ENCODE measurements at regions not wholly inside any gene's neighbourhood (a gene's known extent, or its start where the extent isn't known, plus 50 kb on each side); places are given as distances from the start of the nearest gene placed in this dataset.

DNA sequence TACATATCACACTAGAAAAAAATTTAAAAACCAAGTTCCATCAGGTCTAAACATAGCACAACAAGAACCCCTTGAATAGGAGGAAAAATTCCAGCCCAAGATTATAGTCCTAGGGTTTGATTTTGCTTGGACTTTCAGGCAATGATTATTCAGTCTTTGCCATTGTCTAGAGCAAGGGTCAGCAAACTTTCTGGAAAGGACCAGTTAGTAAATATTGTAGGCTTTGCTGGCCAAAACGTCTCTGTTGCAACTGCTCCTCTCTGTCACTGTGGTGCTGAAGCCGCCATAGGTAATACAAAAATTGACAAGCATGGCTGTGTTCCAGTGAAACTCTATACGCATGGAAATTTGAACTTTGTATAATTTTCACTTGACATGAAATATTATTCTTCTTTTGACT, 95.5 kb upstream of the UBAC2 start:
- Histone ChIP-seq H3K27me3 (no peaks in the 10 kb centered on the region), H3K9me3 (peaks cover 0 to 4% of the 10 kb centered on the region in 2 donors), H3K4me1 (no peaks in the 10 kb centered on the region), H3K4me3 (no peak overlapping the region), H3K27ac (no peak overlapping the region), H3K36me3 (no peaks in the 10 kb centered on the region)
- no peak for DNase-seq (ENCODE audit: low spot score)
- TF ChIP-seq, protein P1, sequence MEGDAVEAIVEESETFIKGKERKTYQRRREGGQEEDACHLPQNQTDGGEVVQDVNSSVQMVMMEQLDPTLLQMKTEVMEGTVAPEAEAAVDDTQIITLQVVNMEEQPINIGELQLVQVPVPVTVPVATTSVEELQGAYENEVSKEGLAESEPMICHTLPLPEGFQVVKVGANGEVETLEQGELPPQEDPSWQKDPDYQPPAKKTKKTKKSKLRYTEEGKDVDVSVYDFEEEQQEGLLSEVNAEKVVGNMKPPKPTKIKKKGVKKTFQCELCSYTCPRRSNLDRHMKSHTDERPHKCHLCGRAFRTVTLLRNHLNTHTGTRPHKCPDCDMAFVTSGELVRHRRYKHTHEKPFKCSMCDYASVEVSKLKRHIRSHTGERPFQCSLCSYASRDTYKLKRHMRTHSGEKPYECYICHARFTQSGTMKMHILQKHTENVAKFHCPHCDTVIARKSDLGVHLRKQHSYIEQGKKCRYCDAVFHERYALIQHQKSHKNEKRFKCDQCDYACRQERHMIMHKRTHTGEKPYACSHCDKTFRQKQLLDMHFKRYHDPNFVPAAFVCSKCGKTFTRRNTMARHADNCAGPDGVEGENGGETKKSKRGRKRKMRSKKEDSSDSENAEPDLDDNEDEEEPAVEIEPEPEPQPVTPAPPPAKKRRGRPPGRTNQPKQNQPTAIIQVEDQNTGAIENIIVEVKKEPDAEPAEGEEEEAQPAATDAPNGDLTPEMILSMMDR (IDR thresholded peaks at IDR 0.05) = no peak

DNA sequence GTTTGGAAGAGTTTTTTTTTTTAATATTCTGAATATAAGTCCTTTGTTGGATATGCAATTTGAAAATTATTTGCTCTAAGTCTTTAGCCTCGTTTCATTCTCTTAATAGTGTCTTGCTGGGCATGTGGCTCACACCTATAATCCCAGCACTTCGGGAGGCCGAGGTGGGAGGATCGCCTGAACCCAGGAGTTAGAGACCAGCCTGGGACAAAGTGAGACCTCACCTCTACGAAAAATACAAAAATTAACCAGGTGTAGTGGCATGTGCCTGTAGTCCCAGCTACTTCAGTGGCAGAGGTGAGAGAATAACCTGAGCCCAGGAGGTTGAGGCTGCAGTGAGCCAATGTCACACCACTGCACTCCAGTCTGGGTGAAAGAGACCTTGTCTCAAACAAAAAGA, 87.3 kb upstream of the UBAC2 start:
- no peaks in the 10 kb centered on the region for H3K36me3 ChIP-seq
- no peak overlapping the region for H3K27ac ChIP-seq
- DNase-seq (ENCODE audit: low spot score) = no peak
- no peak overlapping the region for H3K4me3 ChIP-seq
- TF ChIP-seq, protein P1 (IDR thresholded peaks at IDR 0.05) = no peak
- no peaks in the 10 kb centered on the region for H3K4me1 ChIP-seq
- H3K27me3 ChIP-seq = no peaks in the 10 kb centered on the region
- H3K9me3 ChIP-seq = peaks cover 0 to 4% of the 10 kb centered on the region in 2 donors

DNA sequence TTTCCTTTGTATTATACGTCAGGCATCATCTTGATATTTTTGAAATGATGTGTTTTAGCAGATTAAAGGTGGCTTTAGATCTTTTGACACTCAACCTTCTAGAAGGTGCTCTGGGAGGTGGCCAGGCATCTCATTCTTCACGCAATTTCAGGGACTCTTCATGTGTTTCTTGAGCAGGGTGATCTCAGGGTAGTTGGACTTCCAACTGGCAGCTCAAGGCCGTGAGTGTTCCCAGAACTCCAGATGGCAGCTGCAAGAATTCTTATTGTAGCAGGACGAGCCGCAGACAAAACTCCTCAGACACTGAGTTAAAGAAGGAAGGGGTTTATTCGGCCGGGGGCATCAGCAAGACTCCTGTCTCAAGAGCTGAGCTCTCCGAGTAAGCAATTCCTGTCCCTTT, 82.5 kb upstream of the UBAC2 start:
- TF ChIP-seq, protein P1 (IDR thresholded peaks at IDR 0.05) = no peak
- Histone ChIP-seq H3K4me3 (no peak overlapping the region), H3K27me3 (no peaks in the 10 kb centered on the region)

DNA sequence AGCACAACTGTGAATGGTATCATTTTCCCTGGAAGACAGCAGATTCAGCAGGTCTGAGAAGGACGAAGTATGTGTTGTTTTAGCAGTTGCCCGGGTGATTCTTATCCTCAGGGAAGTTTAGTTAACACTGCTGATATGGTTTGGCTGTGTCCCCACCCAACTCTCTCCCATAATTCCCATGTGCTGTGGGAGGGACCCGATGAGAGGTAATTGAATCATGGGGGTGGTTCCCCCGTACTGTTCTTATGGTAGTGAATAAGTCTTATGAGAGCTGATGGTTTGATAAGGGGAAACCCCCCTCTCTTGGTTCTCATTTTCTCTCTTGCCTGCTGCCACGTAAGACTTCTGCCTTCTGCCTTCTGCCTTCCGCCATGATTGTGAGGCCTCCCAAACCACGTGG, 81.0 kb upstream of the UBAC2 start:
- no peaks in the 10 kb centered on the region for H3K9me3 ChIP-seq
- H3K27ac ChIP-seq = no peak overlapping the region
- no peaks in the 10 kb centered on the region for H3K36me3 ChIP-seq
- DNase-seq (ENCODE audit: low spot score) = no peak
- H3K4me1 ChIP-seq = peaks cover 0 to 4% of the 10 kb centered on the region in 2 donors
- TF ChIP-seq, protein P1 (IDR thresholded peaks at IDR 0.05) = no peak
- no peak overlapping the region for H3K4me3 ChIP-seq
- H3K27me3 ChIP-seq = no peaks in the 10 kb centered on the region

More for the DNA sequence above, 82.5 kb upstream of the UBAC2 start:
- H3K27ac ChIP-seq = no peak overlapping the region
- H3K36me3 ChIP-seq = no peaks in the 10 kb centered on the region
- no peaks in the 10 kb centered on the region for H3K4me1 ChIP-seq
- H3K9me3 ChIP-seq = no peaks in the 10 kb centered on the region
- DNase-seq (ENCODE audit: low spot score) = no peak

DNA sequence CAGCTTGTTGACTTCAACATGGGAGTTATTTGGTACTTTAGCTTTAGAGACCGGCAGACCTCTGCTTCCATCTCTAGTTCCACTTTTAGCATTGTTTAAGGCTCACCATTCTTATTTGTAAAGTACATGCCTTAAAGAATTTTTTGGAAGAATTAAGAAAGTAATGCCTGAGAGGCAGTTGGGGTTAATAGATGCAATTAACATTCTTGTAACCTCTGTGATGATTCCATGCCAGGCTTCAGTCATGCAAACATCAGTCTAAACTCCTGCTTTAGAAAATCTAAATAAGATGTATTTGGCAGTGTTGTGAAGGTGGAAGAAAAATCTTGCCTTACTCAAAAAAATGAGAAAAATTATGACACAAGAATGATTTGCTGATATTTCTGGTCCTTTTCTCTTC, 79.9 kb upstream of the UBAC2 start:
- no peaks in the 10 kb centered on the region for H3K9me3 ChIP-seq
- no peak overlapping the region for H3K4me3 ChIP-seq
- H3K36me3 ChIP-seq = no peaks in the 10 kb centered on the region
- no peak for DNase-seq (ENCODE audit: low spot score)
- H3K27me3 ChIP-seq = no peaks in the 10 kb centered on the region
- TF ChIP-seq, protein P1 (IDR thresholded peaks at IDR 0.05) = no peak
- H3K27ac ChIP-seq = no peak overlapping the region
- peaks cover 0 to 11% of the 10 kb centered on the region in 2 donors for H3K4me1 ChIP-seq

DNA sequence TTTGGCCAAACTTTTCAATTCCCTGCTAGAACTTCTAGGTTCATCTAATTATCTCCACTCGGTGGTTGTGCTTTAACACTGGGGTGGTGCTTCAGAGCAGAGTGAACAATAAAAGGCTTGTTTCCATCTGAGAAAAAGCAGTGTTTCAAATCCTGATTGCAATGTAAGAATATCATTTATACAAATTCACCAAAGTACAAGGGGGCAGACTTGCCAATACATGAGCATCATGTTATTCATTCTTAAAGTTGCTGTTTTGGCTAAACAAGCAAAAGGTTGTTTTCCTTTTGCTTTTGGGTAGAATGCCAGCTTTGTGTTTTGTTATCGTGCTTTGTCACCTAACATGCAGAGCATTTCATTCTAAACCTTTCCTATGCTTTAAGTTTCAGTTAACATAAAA, 78.5 kb upstream of the UBAC2 start:
- peaks cover 0 to 11% of the 10 kb centered on the region in 2 donors for H3K4me1 ChIP-seq
- no peaks in the 10 kb centered on the region for H3K36me3 ChIP-seq
- no peaks in the 10 kb centered on the region for H3K9me3 ChIP-seq
- DNase-seq (ENCODE audit: low spot score) = no peak
- H3K4me3 ChIP-seq = no peak overlapping the region
- no peak overlapping the region for H3K27ac ChIP-seq
- H3K27me3 ChIP-seq = no peaks in the 10 kb centered on the region
- TF ChIP-seq, protein P1 (IDR thresholded peaks at IDR 0.05) = no peak

All from right atrium auricular region (tissue), 2 donors.